HL-60 (cell line): ENCODE measurements at regions not wholly inside any gene's neighbourhood (a gene's known extent, or its start where the extent isn't known, plus 50 kb on each side); places are given as distances from the start of the nearest gene placed in this dataset.

Experiments
- DNase-seq, 2 experiments: peaks; one replicate each; pipeline ENCODE4 v3.0.0-alpha.2; 2010 to 2020; ENCODE audit warnings: low read depth in 1 of 2, low spot score in 1 of 2
- H3K27ac ChIP-seq: fragments of 250-450 bp; sonication (Bioruptor Pico); replicated peaks from 2 replicates; pipeline ENCODE4 v1.5.1; 2020; ENCODE audit warnings: mild to moderate bottlenecking, moderate library complexity
- H3K27me3 ChIP-seq: fragments of 250-450 bp; sonication (Bioruptor Pico); 2 replicates; pipeline ENCODE4 v1.5.1; 2021; ENCODE audit warnings: mild to moderate bottlenecking, moderate library complexity; ENCODE audit not compliant: insufficient read depth, poor library complexity, severe bottlenecking
- H3K4me3 ChIP-seq: replicated peaks from 2 replicates; pipeline ENCODE4 v1.5.1; 2011; ENCODE audit warnings: mild to moderate bottlenecking, control low read depth, low read length; ENCODE audit not compliant: insufficient read depth
- GABPA ChIP-seq: IDR thresholded peaks from 2 replicates; pipeline ENCODE4 v1.6.1; 2012; ENCODE audit warnings: low read depth
- POLR2AphosphoS5 ChIP-seq: IDR thresholded peaks from 2 replicates; pipeline ENCODE4 v1.6.1; 2012; ENCODE audit warnings: low read depth
- SPI1 ChIP-seq: IDR thresholded peaks from 2 replicates; pipeline ENCODE4 v1.6.1; 2012; ENCODE audit warnings: low read depth, mild to moderate bottlenecking, borderline replicate concordance
- TF ChIP-seq, protein P1 (sequence below): IDR thresholded peaks from 2 replicates; pipeline ENCODE4 v1.6.1; 2012; ENCODE audit warnings: low read depth; ENCODE audit not compliant: insufficient replicate concordance
- TF ChIP-seq, protein P2 (sequence below): IDR thresholded peaks from one replicate; pipeline ENCODE4 v1.5.1; 2011; ENCODE audit warnings: low read length, control low read depth, inconsistent platforms; ENCODE audit not compliant: insufficient read depth

- H3K4me3 ChIP-seq = no peak overlapping the region
- TF ChIP-seq, protein P1, sequence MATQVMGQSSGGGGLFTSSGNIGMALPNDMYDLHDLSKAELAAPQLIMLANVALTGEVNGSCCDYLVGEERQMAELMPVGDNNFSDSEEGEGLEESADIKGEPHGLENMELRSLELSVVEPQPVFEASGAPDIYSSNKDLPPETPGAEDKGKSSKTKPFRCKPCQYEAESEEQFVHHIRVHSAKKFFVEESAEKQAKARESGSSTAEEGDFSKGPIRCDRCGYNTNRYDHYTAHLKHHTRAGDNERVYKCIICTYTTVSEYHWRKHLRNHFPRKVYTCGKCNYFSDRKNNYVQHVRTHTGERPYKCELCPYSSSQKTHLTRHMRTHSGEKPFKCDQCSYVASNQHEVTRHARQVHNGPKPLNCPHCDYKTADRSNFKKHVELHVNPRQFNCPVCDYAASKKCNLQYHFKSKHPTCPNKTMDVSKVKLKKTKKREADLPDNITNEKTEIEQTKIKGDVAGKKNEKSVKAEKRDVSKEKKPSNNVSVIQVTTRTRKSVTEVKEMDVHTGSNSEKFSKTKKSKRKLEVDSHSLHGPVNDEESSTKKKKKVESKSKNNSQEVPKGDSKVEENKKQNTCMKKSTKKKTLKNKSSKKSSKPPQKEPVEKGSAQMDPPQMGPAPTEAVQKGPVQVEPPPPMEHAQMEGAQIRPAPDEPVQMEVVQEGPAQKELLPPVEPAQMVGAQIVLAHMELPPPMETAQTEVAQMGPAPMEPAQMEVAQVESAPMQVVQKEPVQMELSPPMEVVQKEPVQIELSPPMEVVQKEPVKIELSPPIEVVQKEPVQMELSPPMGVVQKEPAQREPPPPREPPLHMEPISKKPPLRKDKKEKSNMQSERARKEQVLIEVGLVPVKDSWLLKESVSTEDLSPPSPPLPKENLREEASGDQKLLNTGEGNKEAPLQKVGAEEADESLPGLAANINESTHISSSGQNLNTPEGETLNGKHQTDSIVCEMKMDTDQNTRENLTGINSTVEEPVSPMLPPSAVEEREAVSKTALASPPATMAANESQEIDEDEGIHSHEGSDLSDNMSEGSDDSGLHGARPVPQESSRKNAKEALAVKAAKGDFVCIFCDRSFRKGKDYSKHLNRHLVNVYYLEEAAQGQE = no peak
- TF ChIP-seq GABPA (no peak), SPI1 (no peak), POLR2AphosphoS5 (no peak)
- TF ChIP-seq, protein P2, sequence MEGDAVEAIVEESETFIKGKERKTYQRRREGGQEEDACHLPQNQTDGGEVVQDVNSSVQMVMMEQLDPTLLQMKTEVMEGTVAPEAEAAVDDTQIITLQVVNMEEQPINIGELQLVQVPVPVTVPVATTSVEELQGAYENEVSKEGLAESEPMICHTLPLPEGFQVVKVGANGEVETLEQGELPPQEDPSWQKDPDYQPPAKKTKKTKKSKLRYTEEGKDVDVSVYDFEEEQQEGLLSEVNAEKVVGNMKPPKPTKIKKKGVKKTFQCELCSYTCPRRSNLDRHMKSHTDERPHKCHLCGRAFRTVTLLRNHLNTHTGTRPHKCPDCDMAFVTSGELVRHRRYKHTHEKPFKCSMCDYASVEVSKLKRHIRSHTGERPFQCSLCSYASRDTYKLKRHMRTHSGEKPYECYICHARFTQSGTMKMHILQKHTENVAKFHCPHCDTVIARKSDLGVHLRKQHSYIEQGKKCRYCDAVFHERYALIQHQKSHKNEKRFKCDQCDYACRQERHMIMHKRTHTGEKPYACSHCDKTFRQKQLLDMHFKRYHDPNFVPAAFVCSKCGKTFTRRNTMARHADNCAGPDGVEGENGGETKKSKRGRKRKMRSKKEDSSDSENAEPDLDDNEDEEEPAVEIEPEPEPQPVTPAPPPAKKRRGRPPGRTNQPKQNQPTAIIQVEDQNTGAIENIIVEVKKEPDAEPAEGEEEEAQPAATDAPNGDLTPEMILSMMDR = no peak
- H3K27me3 ChIP-seq = peaks cover 4% of the 10 kb centered on the region
- DNase-seq = no peak
- no peak overlapping the region for H3K27ac ChIP-seq
Observed at GRCh38 chr1:5621692-5622091, 370.5 kb downstream of the NPHP4 start.

GRCh38 chr1:5620997-5621396, 371.2 kb downstream of the NPHP4 start:
- TF ChIP-seq SPI1 (no peak), GABPA (no peak)
- TF ChIP-seq, protein P1 = peak; percentile 39
- TF ChIP-seq, protein P2 = no peak
- Histone ChIP-seq H3K27me3 (peaks cover 4% of the 10 kb centered on the region), H3K27ac (no peak overlapping the region), H3K4me3 (no peak overlapping the region)
- DNase-seq = no peak

DNA sequence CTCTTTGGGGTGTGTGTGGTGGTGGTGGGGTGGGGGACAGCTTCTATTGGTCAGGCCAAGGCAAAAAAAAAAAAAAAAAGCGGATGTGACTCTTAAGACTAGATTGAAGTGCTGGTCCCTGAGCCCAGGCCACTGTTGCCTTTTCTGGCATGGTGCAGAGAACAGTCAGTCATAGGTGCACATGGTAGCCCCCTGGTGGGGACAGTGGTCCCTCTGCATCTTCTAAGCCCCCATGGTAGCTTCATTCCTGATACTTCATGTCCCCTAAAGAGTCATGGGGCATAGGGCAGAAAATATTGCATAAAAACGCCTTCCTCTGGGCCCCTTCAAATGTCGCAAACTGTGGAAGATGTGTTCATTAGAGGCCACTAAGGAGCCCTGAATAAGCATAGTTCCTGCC, 371.8 kb downstream of the NPHP4 start:
- TF ChIP-seq, protein P2 = no peak
- TF ChIP-seq, protein P1 = no peak
- TF ChIP-seq GABPA = no peak
- no peak for TF ChIP-seq POLR2AphosphoS5
- no peak for TF ChIP-seq SPI1
- DNase-seq = no peak
- Histone ChIP-seq H3K27ac (no peak overlapping the region), H3K4me3 (no peak overlapping the region), H3K27me3 (peaks cover 2% of the 10 kb centered on the region)
